GM12878 (cell line): ENCODE measurements at regions not wholly inside any gene's neighbourhood (a gene's known extent, or its start where the extent isn't known, plus 50 kb on each side); places are given as distances from the start of the nearest gene placed in this dataset.

Experiments used
- ATAC-seq: fragments of 200-7000 bp; cut with Tn5 transposase; 3 replicates; pipeline ENCODE4 v1.9.1; 2020; ENCODE audit warnings: mild to moderate bottlenecking, moderate library complexity
- BruUV-seq: library from RNA; stranded (reverse); fragments of 400-500 nt; replicated peaks from 2 replicates; lab custom pipeline; 2021; lab: Mats Ljungman, UMichigan
- CTCF ChIA-PET: fragments of 300-600 bp; sonication (Branson Sonifier 250); formaldehyde crosslinking; extraction: SDS; loops from one replicate; lab custom pipeline; 2021; ENCODE audit warnings: inconsistent platforms; lab: Yijun Ruan, JAX
- POLR2A ChIA-PET: fragments of 350-600 bp; formaldehyde crosslinking; extraction: SDS; loops from one replicate; lab custom pipeline; 2021; ENCODE audit warnings: inconsistent platforms; lab: Charles Lee
- RAD21 ChIA-PET: fragments of 300-600 bp; sonication (Branson Sonifier 250); formaldehyde crosslinking; loops from one replicate; lab custom pipeline; 2023; ENCODE audit warnings: antibody characterized with exemption; ENCODE audit not compliant: unreplicated experiment; lab: Charles Lee
- SMC1A ChIA-PET: fragments of 300-600 bp; sonication (Branson Sonifier 250); formaldehyde crosslinking; loops from one replicate; lab custom pipeline; 2023; ENCODE audit not compliant: unreplicated experiment, uncharacterized antibody; lab: Charles Lee
- DNase-seq: peaks from one replicate; pipeline ENCODE4 v3.0.0-alpha.2; 2011; ENCODE audit warnings: low read depth, low spot score
- FAIRE-seq: peaks from 3 replicates; lab custom pipeline; 2011; peaks lifted over from hg19 to GRCh38; lab: Jason Lieb, UNC
- H2AFZ ChIP-seq: 2 replicates; pipeline ENCODE4 v1.6.0; 2011; ENCODE audit warnings: low read depth, low read length, control low read depth; ENCODE audit not compliant: control insufficient read depth
- H3K27ac ChIP-seq: 2 replicates; pipeline ENCODE4 v1.5.1; 2011; ENCODE audit warnings: control low read depth; ENCODE audit not compliant: control insufficient read depth, insufficient read depth
- H3K27me3 ChIP-seq, 2 experiments: replicated peaks in 1 of 2; 2 replicates each; pipeline versions ENCODE4 v1.6.0 to v1.6.1; 2011; ENCODE audit warnings: low read length in 1 of 2; ENCODE audit not compliant: control insufficient read depth in 2 of 2, insufficient read depth in 2 of 2
- H3K36me3 ChIP-seq, 2 experiments: 2 replicates each; pipeline ENCODE4 v1.5.1; 2011; ENCODE audit warnings: low read length in 1 of 2; ENCODE audit not compliant: control insufficient read depth in 2 of 2, insufficient read depth in 2 of 2
- H3K4me1 ChIP-seq: 2 replicates; pipeline ENCODE4 v1.6.1; 2011; ENCODE audit warnings: mild to moderate bottlenecking, low read length, moderate library complexity, mixed read lengths; ENCODE audit not compliant: control insufficient read depth, insufficient read depth
- H3K4me2 ChIP-seq: 2 replicates; pipeline ENCODE4 v1.6.0; 2011; ENCODE audit warnings: control low read depth; ENCODE audit not compliant: control insufficient read depth, insufficient read depth
- H3K4me3 ChIP-seq: fragments of 200-600 bp; sonication (generic); 2 replicates; pipeline ENCODE4 v1.5.1; 2016
- H3K79me2 ChIP-seq: 2 replicates; pipeline ENCODE4 v1.6.0; 2011; ENCODE audit warnings: low read length; ENCODE audit not compliant: control insufficient read depth, insufficient read depth
- H3K9ac ChIP-seq: 2 replicates; pipeline ENCODE4 v1.8.0; 2011; ENCODE audit warnings: low read length, control low read depth, mixed read lengths; ENCODE audit not compliant: control insufficient read depth, insufficient read depth
- H3K9me3 ChIP-seq: replicated peaks from 3 replicates; pipeline ENCODE4 v1.5.1; 2011; ENCODE audit warnings: mild to moderate bottlenecking, low read length; ENCODE audit not compliant: control insufficient read depth, insufficient read depth
- H4K20me1 ChIP-seq: 2 replicates; pipeline ENCODE4 v1.6.0; 2011; ENCODE audit not compliant: control insufficient read depth, insufficient read depth
- BACH1 ChIP-seq: fragments of 450-650 bp; IDR thresholded peaks from 2 replicates; pipeline ENCODE4 v1.6.1; 2017; ENCODE audit warnings: mild to moderate bottlenecking, borderline replicate concordance
- CHD4 ChIP-seq: fragments of 200-600 bp; sonication (generic); IDR thresholded peaks from 2 replicates; pipeline ENCODE4 v1.6.1; 2016; ENCODE audit warnings: mild to moderate bottlenecking
- LARP7 ChIP-seq: fragments of 450-650 bp; IDR thresholded peaks from 2 replicates; pipeline ENCODE4 v1.6.1; 2017; ENCODE audit warnings: mild to moderate bottlenecking
- PBX3 ChIP-seq: IDR thresholded peaks from 2 replicates; pipeline ENCODE4 v1.6.1; 2011; ENCODE audit warnings: mild to moderate bottlenecking, low read depth, low read length, moderate library complexity; ENCODE audit not compliant: insufficient replicate concordance
- SMAD1 ChIP-seq: fragments of 450-650 bp; IDR thresholded peaks from 2 replicates; pipeline ENCODE4 v1.6.1; 2018; ENCODE audit warnings: mild to moderate bottlenecking, low read depth; ENCODE audit not compliant: partially characterized antibody
- STAT1 ChIP-seq: fragments of 450-650 bp; conservative IDR thresholded peaks from 2 replicates; pipeline ENCODE4 v1.6.1; 2014; ENCODE audit warnings: antibody characterized with exemption, mild to moderate bottlenecking
- TAF1 ChIP-seq: IDR thresholded peaks from 2 replicates; pipeline ENCODE4 v1.6.1; 2011; ENCODE audit warnings: mild to moderate bottlenecking, low read depth, low read length, borderline replicate concordance
- ZBTB33 ChIP-seq: fragments of 450-650 bp; IDR thresholded peaks from 2 replicates; pipeline ENCODE4 v1.6.1; 2017; ENCODE audit warnings: mild to moderate bottlenecking
- ZNF592 ChIP-seq: fragments of 450-650 bp; IDR thresholded peaks from 2 replicates; pipeline ENCODE4 v1.6.1; 2017; ENCODE audit warnings: mild to moderate bottlenecking, moderate library complexity
- WGBS: methylation state at CpG from one replicate; pipeline ENCODE4 v1.1.6; 2016; ENCODE audit warnings: low lambda C conversion rate; ENCODE audit not compliant: insufficient replicate concordance, insufficient coverage; ENCODE audit errors: missing lambda C conversion rate; 5-methylcytosine and 5-hydroxymethylcytosine counted together
- in situ Hi-C: fragments of 300-500 bp; cut with MboI; formaldehyde crosslinking; loops from 9 replicates; pipeline ENCODE4 v1.14.3; 2018; ENCODE audit warnings: mixed read lengths
- intact Hi-C: fragments of 100-400 bp; cut with micrococcal nuclease; formaldehyde crosslinking; loops from one replicate; pipeline ENCODE4 v1.14.2; 2022; ENCODE audit not compliant: unreplicated experiment

GRCh38 chr5:6143523-6143922 lies 234.8 kb downstream of the MED10 start:
- SMC1A ChIA-PET = no interaction called here
- POLR2A ChIA-PET = no interaction called here
- FAIRE-seq (no peak), DNase-seq (no peak), ATAC-seq (no peak)
- no peak overlapping the region for H3K4me2 ChIP-seq
- TF ChIP-seq STAT1 (no peak), LARP7 (no peak), TAF1 (no peak), PBX3 (no peak), ZBTB33 (no peak), ZNF592 (no peak), BACH1 (no peak), CHD4 (no peak), SMAD1 (no peak)
- no peak overlapping the region for H3K27ac ChIP-seq
- BruUV-seq = no TSS peak
- no peak overlapping the region for H3K9ac ChIP-seq
- WGBS = 34% methylated on average over 5 of the region's 5 CpGs
- CTCF ChIA-PET = no interaction called here
- RAD21 ChIA-PET = no interaction called here
- H2AFZ ChIP-seq = no peak overlapping the region
- H3K27me3 ChIP-seq = no peaks in the 10 kb centered on the region
- intact Hi-C loops (no loop called here), in situ Hi-C loops (no loop called here)
- no peak overlapping the region for H3K4me3 ChIP-seq
- H4K20me1 ChIP-seq = no peaks in the 10 kb centered on the region
- H3K4me1 ChIP-seq = no peaks in the 10 kb centered on the region
- H3K9me3 ChIP-seq = no peaks in the 10 kb centered on the region; the same call in 2 of the 3 replicates
- H3K79me2 ChIP-seq = no peaks in the 10 kb centered on the region
- H3K36me3 ChIP-seq = no peaks in the 10 kb centered on the region
